OCI-LY7 (cell line): ENCODE measurements at regions not wholly inside any gene's neighbourhood (a gene's known extent, or its start where the extent isn't known, plus 50 kb on each side); places are given as distances from the start of the nearest gene placed in this dataset.

ENCODE experiments used
- CTCF ChIP-seq: fragments of 200-600 bp; sonication (generic); conservative IDR thresholded peaks from 2 replicates; pipeline ENCODE4 v1.5.1; 2014; ENCODE audit warnings: mild to moderate bottlenecking, antibody characterized with exemption, low read length, moderate library complexity, mixed read lengths
- EZH2phosphoT487 ChIP-seq: fragments of 200-600 bp; sonication (generic); IDR thresholded peaks from 2 replicates; pipeline ENCODE4 v1.6.1; 2018; ENCODE audit warnings: low read depth, borderline replicate concordance, mild to moderate bottlenecking, mixed run types, antibody characterized with exemption, low read length, moderate library complexity, mixed read lengths

DNA sequence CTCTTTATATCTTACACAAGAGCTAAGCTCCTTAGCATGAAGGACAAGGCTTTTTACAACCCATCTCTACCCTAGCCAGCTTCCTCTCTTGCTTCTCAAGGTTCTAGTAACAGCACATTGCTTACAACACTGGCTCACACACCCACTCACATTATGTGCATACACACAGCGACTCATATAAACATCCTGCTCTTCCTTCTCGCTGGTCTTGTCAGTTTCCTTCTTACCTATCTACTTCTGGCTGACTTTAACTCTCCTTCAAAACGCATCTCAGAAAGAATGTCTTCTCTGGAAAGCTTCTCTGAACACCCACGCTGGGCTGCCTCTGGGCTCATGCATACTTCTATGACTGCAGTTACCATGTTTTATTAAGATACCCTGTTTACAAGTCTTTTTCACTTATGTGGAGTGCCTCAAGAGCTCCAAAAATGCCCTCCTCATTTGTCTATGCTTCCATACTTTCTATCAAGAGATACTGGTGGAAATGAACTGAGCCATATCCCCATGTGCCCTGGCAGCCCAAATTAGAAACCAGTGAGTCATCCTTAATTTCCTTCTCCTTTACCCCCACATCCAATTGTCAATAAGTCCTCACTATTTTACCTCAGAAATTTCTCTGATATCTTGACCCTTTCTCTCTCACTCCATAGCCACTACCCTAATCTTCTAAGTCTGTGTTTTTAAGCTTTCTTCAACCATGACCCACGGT is 126.9 kb upstream of the KRAS start:
- TF ChIP-seq CTCF: no peak
- no peak for TF ChIP-seq EZH2phosphoT487
